GM18951 (cell line): ENCODE measurements at regions not wholly inside any gene's neighbourhood (a gene's known extent, or its start where the extent isn't known, plus 50 kb on each side); places are given as distances from the start of the nearest gene placed in this dataset.

ENCODE experiments used
- POLR2A ChIP-seq: IDR thresholded peaks from 4 replicates; pipeline ENCODE4 v1.6.1; 2011; ENCODE audit warnings: mild to moderate bottlenecking; ENCODE audit not compliant: insufficient read length, insufficient read depth; ENCODE audit errors: extremely low read depth
- in situ Hi-C: fragments of 300-500 bp; cut with MboI; formaldehyde crosslinking; loops from one replicate; pipeline ENCODE4 v1.12.0; 2022; ENCODE audit warnings: low sequenced_read_pairs, mixed read lengths, inconsistent platforms; ENCODE audit not compliant: unreplicated experiment

GRCh38 chr1:81478219-81478618, 322.5 kb upstream of the ADGRL2 start:
- no peak for TF ChIP-seq POLR2A
- in situ Hi-C loops = no loop called here

GRCh38 chr1:81477710-81478109, 323.0 kb upstream of the ADGRL2 start:
- no peak for TF ChIP-seq POLR2A
- in situ Hi-C loops = no loop called here

- no peak for TF ChIP-seq POLR2A
- in situ Hi-C loops = no loop called here
Observed at GRCh38 chr1:81472387-81472786, 328.3 kb upstream of the ADGRL2 start.

GRCh38 chr1:81471255-81471654, 329.5 kb upstream of the ADGRL2 start:
- in situ Hi-C loops = no loop called here
- no peak for TF ChIP-seq POLR2A

- in situ Hi-C loops = no loop called here
- no peak for TF ChIP-seq POLR2A
Observed at GRCh38 chr1:81470275-81470674, 330.5 kb upstream of the ADGRL2 start.

GRCh38 chr1:81467383-81467782, 333.4 kb upstream of the ADGRL2 start:
- in situ Hi-C loops = no loop called here
- no peak for TF ChIP-seq POLR2A

GRCh38 chr1:81466961-81467360, 333.8 kb upstream of the ADGRL2 start:
- TF ChIP-seq POLR2A = no peak
- in situ Hi-C loops = no loop called here

- in situ Hi-C loops = no loop called here
Observed at GRCh38 chr1:81463936-81464837, 336.5 kb upstream of the ADGRL2 start.

GRCh38 chr1:81459043-81459442, 341.7 kb upstream of the ADGRL2 start:
- in situ Hi-C loops = no loop called here
- no peak for TF ChIP-seq POLR2A

More at GRCh38 chr1:81463936-81464837, 336.5 kb upstream of the ADGRL2 start:
- no peak for TF ChIP-seq POLR2A

- in situ Hi-C loops = no loop called here
- TF ChIP-seq POLR2A = no peak
Observed at GRCh38 chr1:81458186-81458585, 342.5 kb upstream of the ADGRL2 start.

- no peak for TF ChIP-seq POLR2A
- in situ Hi-C loops = no loop called here
Observed at GRCh38 chr1:81455481-81455880, 345.3 kb upstream of the ADGRL2 start.

GRCh38 chr1:81453971-81454370, 346.8 kb upstream of the ADGRL2 start:
- in situ Hi-C loops = no loop called here
- no peak for TF ChIP-seq POLR2A

- in situ Hi-C loops = no loop called here
- TF ChIP-seq POLR2A = no peak
Observed at GRCh38 chr1:81453367-81453703, 347.4 kb upstream of the ADGRL2 start.

GRCh38 chr1:81452693-81453366, 347.9 kb upstream of the ADGRL2 start:
- in situ Hi-C loops = no loop called here
- TF ChIP-seq POLR2A = no peak

GRCh38 chr1:81449786-81450185, 350.9 kb upstream of the ADGRL2 start:
- TF ChIP-seq POLR2A = no peak
- in situ Hi-C loops = no loop called here
